ENCODE measurements at regions not wholly inside any gene's neighbourhood (a gene's known extent, or its start where the extent isn't known, plus 50 kb on each side); places are given as distances from the start of the nearest gene placed in this dataset.

DNA sequence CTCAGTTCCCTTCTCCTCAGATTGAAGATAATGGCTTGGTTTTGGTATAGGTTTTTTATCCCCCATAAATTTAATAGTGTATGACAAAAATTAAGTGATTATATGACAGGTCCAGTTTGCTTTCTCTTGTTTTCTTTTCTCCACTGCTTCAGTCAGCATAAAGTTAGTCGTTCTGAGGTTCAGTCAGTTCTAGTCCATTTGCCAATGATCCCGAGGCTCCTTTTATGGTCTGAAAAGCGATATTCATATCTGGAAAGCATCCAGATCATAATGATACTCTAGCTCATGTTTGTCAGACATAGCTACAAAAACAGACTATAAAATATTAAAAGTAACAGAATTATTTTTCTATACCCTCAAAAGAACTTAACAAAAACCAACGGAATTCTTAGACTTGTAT is 67.1 kb upstream of the SLC38A4 start:
- H3K4me3 ChIP-seq (ENCODE audit: low read depth, poor library complexity, severe bottlenecking), result no peak overlapping the region
- no peak for DNase-seq (ENCODE audit: low spot score in 2 of 2)
- intact Hi-C loops (cut with DNase I; ENCODE audit: low total_unique reads), result no loop called here
- no peak for TF ChIP-seq POLR2A (IDR thresholded peaks at IDR 0.05)
- TF ChIP-seq, protein P1, sequence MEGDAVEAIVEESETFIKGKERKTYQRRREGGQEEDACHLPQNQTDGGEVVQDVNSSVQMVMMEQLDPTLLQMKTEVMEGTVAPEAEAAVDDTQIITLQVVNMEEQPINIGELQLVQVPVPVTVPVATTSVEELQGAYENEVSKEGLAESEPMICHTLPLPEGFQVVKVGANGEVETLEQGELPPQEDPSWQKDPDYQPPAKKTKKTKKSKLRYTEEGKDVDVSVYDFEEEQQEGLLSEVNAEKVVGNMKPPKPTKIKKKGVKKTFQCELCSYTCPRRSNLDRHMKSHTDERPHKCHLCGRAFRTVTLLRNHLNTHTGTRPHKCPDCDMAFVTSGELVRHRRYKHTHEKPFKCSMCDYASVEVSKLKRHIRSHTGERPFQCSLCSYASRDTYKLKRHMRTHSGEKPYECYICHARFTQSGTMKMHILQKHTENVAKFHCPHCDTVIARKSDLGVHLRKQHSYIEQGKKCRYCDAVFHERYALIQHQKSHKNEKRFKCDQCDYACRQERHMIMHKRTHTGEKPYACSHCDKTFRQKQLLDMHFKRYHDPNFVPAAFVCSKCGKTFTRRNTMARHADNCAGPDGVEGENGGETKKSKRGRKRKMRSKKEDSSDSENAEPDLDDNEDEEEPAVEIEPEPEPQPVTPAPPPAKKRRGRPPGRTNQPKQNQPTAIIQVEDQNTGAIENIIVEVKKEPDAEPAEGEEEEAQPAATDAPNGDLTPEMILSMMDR (IDR thresholded peaks at IDR 0.05), result no peak
- WGBS, 2 donors, result 35 to 36% methylated on average over 4 of the region's 4 CpGs

DNA sequence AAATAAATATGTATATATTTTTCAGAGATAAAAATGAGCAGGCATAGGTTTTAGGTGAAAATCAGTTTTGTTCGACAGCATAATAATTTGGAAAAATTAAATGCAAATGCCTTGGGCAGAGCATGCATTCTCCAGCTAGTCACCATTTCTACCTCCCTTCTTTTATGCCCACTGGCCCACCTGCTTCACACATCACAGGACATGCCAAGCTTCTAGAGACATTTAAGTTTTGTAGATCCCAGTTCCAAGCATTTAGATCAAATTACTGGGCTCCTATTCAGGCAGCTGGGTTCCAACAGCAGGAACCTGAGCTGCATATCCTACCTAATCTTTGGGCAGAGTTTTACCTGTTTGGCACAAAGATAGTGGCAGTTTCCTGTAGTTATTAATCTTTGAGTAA is 67.6 kb upstream of the SLC38A4 start:
- TF ChIP-seq POLR2A (IDR thresholded peaks at IDR 0.05), result no peak
- TF ChIP-seq, protein P1 (IDR thresholded peaks at IDR 0.05), result no peak
- 64 to 67% methylated on average over 1 of the region's 1 CpG for WGBS, 2 donors
- no peak overlapping the region for H3K4me3 ChIP-seq (ENCODE audit: low read depth, poor library complexity, severe bottlenecking)
- intact Hi-C loops (cut with DNase I; ENCODE audit: low total_unique reads), result no loop called here
- DNase-seq (ENCODE audit: low spot score in 2 of 2), result no peak

DNA sequence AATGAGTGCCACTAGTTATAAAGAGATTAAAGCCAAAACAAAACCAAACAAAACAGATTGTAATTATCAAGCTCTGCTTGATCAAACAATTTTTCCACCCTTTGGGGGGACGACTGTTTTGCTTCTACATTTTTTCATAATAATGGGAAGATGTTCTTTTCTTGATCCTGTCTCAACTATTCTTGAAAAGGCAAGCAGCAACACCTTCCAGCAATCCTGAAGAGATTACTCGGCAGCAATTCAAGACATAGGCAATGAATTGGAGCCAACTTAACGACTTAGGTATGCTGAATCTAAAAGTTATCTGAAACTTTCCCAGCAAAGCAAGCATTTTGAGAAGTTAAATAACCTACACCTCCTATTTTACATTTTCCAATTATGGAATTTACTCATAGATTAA is 69.9 kb upstream of the SLC38A4 start:
- TF ChIP-seq, protein P1 (IDR thresholded peaks at IDR 0.05), result no peak
- TF ChIP-seq POLR2A (IDR thresholded peaks at IDR 0.05), result no peak
- intact Hi-C loops (cut with DNase I; ENCODE audit: low total_unique reads), result no loop called here
- 17 to 19% methylated on average over 3 of the region's 3 CpGs for WGBS, 2 donors
- DNase-seq (ENCODE audit: low spot score in 2 of 2), result no peak
- no peak overlapping the region for H3K4me3 ChIP-seq (ENCODE audit: low read depth, poor library complexity, severe bottlenecking)

DNA sequence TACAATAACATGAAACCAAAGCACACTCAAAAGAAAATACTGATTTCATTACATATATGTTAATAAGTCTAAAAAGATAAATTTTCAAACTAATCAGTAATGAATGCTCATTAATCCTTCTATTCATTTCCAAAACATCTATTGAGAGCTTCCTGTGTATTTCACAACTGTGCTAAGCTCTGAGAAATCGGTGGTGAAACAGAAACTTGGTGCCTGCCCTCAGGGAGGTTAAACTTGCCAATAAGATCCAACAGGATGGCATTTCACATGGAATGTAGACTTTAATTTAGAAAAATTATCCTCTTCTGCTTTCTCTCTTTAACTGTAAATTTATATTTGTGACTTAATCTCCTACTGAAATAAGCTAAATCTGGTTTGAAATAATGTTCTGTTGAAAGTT is 70.9 kb upstream of the SLC38A4 start:
- WGBS, 2 donors, result 0% methylated on average over 1 of the region's 1 CpG
- TF ChIP-seq, protein P1 (IDR thresholded peaks at IDR 0.05), result no peak
- TF ChIP-seq POLR2A (IDR thresholded peaks at IDR 0.05), result no peak
- no peak overlapping the region for H3K4me3 ChIP-seq (ENCODE audit: low read depth, poor library complexity, severe bottlenecking)
- DNase-seq (ENCODE audit: low spot score in 2 of 2), result no peak
- intact Hi-C loops (cut with DNase I; ENCODE audit: low total_unique reads), result no loop called here

DNA sequence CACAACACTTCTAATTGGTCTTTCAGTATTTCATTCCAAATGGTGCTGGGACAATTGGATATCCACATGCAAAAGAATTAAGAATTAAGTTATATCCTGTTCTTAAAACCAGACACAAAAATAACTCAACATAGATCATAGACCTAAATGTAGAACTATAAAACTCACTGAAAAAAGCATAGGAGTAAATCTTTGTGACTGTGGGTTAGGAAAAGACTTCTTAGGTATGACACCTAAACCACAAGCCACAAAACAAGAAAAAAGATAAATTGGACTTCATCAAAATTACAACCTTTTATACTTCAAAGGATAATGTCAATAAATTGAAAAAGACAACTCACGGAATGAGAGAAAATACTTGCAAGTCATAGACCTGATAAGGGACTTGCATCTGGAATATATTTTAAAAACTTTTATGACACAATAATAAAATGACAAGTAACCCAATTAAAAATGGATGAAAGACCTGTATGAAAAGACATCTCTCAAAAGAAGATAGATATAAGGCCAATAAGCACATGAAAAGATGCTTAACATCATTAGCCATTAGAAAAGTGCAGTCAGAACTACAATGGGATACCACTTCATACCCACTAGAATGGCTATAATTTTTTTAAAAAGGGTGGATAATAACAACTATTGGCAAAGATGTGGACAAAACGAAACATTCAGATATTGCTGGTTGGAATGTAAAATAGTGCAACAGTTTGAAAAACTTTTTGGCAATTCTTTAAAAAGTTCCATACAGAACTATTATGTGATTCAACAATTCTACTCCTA is 72.5 kb upstream of the SLC38A4 start:
- WGBS, 2 donors, result 80 to 81% methylated on average over 2 of the region's 2 CpGs
- no peak overlapping the region for H3K4me3 ChIP-seq (ENCODE audit: low read depth, poor library complexity, severe bottlenecking)
- no peak for DNase-seq (ENCODE audit: low spot score in 2 of 2)
- no peak for TF ChIP-seq POLR2A (IDR thresholded peaks at IDR 0.05)
- TF ChIP-seq, protein P1 (IDR thresholded peaks at IDR 0.05), result no peak
- intact Hi-C loops (cut with DNase I; ENCODE audit: low total_unique reads), result no loop called here

DNA sequence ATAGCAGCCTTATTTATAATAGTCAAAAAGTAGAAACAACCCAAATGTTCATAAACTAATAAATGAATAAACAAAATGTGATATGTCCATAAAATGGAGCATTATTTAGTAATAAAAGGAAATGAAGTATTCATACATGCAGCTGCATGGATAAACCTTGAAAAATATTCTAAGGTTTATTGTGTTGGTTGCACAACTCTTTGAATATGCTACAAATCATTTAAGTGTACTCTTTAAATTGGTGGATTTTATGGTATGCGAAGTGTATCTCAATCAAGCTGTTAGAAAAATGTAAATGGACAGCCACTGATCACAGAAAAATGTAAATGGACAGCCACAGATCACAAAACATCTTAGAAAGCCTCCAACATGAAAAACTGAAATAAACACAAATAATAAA is 73.2 kb upstream of the SLC38A4 start:
- TF ChIP-seq POLR2A (IDR thresholded peaks at IDR 0.05), result no peak
- TF ChIP-seq, protein P1 (IDR thresholded peaks at IDR 0.05), result no peak
- intact Hi-C loops (cut with DNase I; ENCODE audit: low total_unique reads), result no loop called here
- no peak for DNase-seq (ENCODE audit: low spot score in 2 of 2)
- 92 to 94% methylated on average over 1 of the region's 1 CpG for WGBS, 2 donors
- no peak overlapping the region for H3K4me3 ChIP-seq (ENCODE audit: low read depth, poor library complexity, severe bottlenecking)
